RPMI8226 (cell line): ENCODE measurements at regions not wholly inside any gene's neighbourhood (a gene's known extent, or its start where the extent isn't known, plus 50 kb on each side); places are given as distances from the start of the nearest gene placed in this dataset.
A peak's percentile ranks its signal among the peaks of the same experiment; 100 is the strongest.
"Not testable (repeated sequence)": the region's sequence is repeated elsewhere in the genome, so short reads cannot be mapped to it uniquely, and the experiment has no call there.

ENCODE experiments used
- DNase-seq: peaks from one replicate; pipeline ENCODE4 v3.0.0-alpha.2; 2015

GRCh38 chr6:168841609-168842278 is 400.8 kb downstream of the SMOC2 start:
- no peak for DNase-seq

DNA sequence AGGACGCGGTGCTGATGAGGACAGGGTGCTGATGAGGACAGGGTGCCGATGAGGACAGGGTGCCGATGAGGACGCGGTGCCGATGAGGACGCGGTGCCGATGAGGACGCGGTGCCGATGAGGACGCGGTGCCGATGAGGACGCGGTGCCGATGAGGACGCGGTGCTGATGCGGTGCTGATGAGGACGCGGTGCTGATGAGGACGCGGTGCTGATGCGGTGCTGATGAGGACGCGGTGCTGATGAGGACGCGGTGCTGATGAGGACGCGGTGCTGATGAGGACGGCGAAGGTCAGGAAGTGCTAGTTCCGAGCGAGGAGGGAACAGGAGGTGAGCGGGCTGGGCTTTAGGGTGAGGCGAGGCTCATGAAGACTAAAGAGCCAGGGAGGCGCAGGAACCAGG is 399.9 kb downstream of the SMOC2 start:
- not testable (repeated sequence) for DNase-seq

DNA sequence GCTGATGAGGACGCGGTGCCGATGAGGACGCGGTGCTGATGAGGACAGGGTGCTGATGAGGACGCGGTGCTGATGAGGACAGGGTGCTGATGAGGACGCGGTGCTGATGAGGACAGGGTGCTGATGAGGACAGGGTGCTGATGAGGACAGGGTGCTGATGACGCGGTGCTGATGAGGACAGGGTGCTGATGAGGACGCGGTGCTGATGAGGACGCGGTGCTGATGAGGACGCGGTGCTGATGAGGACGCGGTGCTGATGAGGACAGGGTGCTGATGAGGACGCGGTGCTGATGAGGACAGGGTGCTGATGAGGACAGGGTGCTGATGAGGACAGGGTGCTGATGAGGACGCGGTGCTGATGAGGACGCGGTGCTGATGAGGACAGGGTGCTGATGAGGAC is 399.3 kb downstream of the SMOC2 start:
- not testable (repeated sequence) for DNase-seq

GRCh38 chr6:168838037-168838399 is 397.0 kb downstream of the SMOC2 start:
- peak; percentile 81 for DNase-seq

DNA sequence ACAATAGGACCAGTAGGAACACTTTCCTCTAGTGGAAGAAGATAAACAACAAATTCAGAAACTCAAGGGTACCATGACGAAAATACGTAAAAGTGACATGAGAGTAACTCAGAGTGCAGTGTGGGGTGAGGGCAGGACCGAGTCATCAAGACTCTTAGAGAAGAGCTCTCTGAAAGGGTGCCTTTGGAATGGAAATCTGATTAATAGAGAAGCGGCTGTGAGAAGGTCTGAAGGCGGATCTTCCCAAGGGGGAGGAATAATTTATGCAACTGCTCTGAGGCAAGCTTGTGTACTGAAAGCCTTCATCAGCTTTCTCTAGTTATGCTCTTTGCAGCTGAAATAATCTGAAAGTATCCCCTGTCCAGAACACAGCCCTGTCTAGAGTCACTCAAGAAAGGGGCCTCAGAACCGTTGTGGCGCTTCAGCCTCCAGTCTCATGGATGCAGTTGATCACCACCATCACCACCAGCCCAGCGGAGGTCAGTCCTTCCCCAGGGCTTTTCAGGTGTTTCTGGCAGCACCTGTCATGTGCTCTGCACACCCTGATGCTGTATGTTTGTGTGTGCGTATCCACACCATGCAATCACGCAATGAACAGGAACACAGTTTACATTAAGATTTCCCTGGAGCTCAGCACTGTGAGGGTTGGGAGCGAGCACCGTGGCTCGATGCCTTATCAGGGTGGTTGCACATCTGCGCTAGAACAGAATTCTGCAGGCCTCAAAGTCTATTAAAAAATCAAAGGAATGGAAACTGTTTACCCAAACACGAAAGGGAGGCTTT is 396.5 kb downstream of the SMOC2 start:
- DNase-seq: no peak

DNA sequence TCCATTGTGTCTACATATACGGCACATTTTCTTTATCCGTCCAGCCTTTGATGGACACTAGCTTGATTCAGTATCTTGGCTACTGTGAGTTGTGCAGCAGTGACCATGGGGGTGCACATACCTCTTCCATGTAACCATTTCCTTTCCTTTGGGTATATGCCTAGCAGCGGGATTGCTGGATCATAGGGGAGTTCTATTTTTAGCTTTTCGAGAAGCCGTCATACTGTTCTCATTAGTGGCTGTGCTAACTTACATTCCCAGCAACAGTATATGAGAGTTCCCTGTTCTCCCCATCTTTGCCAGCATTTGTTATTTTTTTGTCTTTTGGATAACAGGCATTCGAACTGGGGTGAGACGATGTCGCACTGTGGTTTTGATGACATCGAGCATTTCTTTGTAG is 395.0 kb downstream of the SMOC2 start:
- no peak for DNase-seq

GRCh38 chr6:168834801-168835200 is 393.8 kb downstream of the SMOC2 start:
- no peak for DNase-seq

DNA sequence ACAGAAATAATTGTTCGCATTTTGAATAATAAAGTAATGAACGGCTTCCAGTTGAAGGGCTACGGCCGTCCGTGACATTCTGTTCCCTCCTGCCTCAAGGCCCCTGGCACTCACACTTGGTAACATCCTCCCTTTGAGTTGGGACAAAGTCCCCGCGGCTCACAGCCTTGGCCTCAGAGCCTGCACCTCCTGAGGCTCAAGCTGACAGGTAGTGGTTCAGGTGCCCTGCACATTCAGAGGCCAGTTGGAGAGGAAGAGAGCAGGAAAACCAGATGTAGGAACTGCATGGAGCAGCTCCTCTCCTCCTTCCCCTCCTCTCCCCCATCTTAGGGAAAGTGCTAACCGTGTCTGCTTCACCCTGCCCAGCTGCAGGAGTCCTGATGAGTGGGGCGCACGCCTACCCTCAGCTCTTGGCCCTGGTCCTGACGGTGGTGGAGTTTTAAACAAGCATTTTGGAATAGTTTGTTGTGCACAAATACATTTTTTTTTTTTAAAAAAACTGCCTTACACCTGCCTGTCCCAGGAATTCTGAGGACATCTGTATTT is 393.1 kb downstream of the SMOC2 start:
- no peak for DNase-seq

DNA sequence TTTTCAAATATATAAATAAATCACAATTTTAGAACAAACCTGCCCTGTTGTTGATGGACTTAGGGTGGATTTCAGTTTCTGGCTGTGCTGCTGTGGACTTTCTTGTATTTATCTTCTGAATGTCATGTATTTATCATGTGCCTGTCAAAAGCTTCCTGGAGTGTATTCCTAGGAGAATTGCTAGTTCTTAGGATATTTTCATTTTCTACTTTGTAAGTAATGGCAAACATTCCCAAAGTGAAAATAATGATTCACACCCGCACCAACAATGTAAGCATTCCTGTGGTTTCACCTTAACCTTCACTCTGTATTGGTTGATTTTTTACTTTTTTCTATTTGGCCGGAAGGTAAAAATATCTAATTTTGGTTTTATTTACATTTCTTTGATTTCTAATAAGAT is 387.8 kb downstream of the SMOC2 start:
- DNase-seq: no peak

- DNase-seq: no peak
Measured at GRCh38 chr6:168828035-168828434, 387.1 kb downstream of the SMOC2 start.

DNA sequence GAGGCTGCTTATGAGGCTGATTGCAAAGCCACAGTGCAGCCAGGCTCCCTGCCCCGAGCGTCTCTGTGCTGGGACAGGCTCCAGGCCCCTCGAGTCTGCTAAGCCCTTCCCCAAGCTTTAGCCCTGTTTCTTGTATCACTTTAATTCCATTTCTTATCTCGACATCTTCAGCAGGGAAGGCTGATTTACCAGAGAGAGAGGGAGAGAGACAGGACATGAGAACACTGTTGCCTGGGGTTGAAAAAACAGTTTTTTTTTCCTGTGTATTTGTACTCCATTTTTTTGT is 386.5 kb downstream of the SMOC2 start:
- DNase-seq: no peak

GRCh38 chr6:168826726-168827585 is 386.0 kb downstream of the SMOC2 start:
- peak; percentile 10 for DNase-seq

DNA sequence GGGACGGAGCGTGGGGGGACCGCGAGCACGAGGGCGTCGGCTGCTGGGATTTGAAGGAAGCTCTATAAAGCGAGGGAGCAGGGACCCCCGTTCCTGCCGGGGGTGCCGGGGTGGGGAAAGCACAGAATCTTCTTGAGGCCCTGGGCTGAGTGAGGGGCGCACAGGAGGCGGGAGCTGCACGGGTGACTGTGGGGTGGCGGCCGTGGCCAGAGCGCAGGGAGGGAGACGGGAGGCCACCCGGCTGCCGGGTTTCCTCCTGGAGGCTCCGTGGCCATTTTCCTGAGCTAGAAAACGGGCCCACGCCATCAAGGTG is 385.1 kb downstream of the SMOC2 start:
- no peak for DNase-seq

- peak; percentile 59 for DNase-seq
Measured at GRCh38 chr6:168825226-168826077, 384.5 kb downstream of the SMOC2 start.

- DNase-seq: no peak
Measured at GRCh38 chr6:168823397-168824212, 382.6 kb downstream of the SMOC2 start.

DNA sequence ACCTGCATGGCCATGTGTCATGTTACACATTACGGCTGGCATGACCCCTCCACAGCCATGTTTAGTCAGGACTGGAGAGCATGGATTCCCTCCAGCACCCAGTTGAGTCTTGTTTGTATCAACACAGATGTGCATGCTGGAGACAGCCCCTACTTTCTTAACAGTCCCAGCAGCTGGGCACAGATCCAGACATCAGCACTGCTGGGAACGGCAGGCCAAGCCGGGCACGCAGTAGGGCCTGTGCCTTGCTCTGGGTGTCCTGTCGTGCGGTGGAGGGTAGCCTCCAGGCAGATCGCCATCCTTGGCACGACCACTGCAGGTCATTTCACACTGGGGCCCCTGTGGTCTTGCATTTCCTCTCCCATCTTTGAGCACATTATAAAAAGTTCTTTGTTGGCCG is 381.4 kb downstream of the SMOC2 start:
- no peak for DNase-seq

DNA sequence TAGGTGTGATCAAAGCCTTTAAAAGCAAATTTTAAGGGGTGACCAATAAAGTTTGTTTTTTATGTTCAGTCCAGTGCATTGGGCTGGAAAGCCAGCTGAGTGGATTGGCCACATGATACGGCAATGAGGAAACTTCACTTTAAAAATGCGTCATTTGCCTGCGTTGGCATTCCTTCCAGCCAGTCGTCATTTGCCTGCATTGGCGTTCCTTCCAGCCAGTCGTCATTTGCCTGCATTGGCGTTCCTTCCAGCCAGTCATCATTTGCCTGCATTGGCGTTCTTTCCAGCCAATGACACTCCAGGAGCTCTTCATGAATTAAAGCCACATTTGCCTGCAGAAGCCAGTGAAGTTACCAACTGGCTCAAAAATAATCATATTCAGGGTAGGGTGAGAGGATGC is 378.6 kb downstream of the SMOC2 start:
- no peak for DNase-seq

DNA sequence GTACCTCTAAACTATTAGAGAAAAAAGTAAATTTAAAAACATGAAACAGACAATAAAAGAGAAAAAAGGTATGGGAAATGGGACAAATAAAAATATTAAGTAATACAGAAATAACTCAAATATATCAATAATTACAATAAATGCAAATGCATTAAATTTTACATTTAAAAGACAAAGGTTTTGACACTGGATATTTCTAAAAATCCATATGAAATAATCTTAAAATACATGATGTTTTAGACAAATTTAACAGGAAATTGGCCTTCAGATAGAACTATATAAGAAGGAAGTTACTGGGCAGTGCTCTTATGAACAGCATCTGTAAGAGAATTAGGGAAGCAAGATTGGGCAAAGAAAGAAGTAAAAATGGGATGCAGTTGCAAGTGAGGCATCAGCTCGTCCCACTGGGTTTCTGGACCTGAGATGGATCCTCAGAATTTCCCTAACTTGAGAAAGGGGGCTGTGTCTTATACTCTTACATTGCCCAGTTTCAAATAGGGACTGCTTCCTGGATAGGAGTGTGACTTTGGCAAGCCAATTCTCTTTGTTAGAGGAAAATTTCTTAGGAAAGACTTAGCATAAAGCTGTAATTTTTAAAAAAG is 376.7 kb downstream of the SMOC2 start:
- no peak for DNase-seq

GRCh38 chr6:168815229-168815628 is 374.2 kb downstream of the SMOC2 start:
- peak; percentile 32 for DNase-seq

DNA sequence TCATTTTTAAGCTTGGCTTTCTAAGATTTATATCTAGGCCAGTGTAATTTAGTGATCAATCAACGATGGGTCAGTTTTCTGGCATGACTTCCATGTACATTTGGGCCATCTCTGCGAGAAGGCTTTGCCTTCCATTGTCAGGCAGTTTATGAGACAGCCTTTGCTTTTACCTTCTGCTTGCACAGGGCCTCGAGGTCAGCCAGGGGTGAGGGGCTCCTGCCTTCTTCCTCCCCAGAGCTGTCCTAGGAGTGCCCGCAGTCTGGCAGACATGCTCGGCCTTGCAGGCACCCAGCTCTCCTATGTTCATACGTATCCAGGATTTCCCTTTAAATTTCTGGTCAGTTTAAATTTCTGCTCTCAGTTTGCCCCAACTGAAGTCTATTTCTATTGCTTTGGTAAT is 367.2 kb downstream of the SMOC2 start:
- DNase-seq: no peak

GRCh38 chr6:168804331-168804730 is 363.3 kb downstream of the SMOC2 start:
- no peak for DNase-seq

DNA sequence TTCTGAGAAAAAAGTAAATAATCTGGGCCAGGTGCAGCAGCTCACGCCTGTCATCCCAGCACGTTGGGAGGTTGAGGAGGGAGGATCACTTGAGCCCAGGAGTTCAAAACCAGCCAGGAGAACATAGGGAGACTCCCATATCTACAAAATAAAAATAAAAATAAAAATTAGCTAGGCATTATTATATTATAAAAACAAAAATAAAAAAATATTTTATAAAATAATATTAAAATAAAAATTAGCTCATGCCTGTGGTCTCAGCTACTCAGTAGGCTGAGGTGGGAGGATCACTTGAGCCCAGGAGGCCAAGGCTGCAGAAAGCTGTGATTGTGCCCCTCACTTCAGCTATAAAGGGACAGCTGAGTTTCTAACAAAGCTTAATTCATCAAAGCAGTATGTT is 362.9 kb downstream of the SMOC2 start:
- no peak for DNase-seq
